Upper lobe of left lung (tissue), 6 donors: ENCODE measurements at regions not wholly inside any gene's neighbourhood (a gene's known extent, or its start where the extent isn't known, plus 50 kb on each side); places are given as distances from the start of the nearest gene placed in this dataset.

ENCODE experiments used
- ATAC-seq, 2 donors: fragments of 200-7000 bp; cut with Tn5 transposase; one replicate each; pipeline ENCODE4 v1.9.1; 2022; ENCODE audit warnings: mild to moderate bottlenecking in 2 of 2, moderate library complexity in 2 of 2; ENCODE audit not compliant: low FRiP score in 2 of 2
- DNase-seq, 2 donors: peaks; one replicate each; pipeline ENCODE4 v3.0.0-alpha.2; 2019 to 2020
- H3K27ac ChIP-seq, 4 donors: fragments of 200-600 bp; sonication (generic); one replicate each; pipeline ENCODE4 v1.5.1; 2016 to 2019
- H3K27me3 ChIP-seq, 4 donors: fragments of 200-600 bp; sonication (generic); one replicate each; pipeline ENCODE4 v1.5.1; 2017 to 2019
- H3K36me3 ChIP-seq, 4 donors: fragments of 200-600 bp; sonication (generic); one replicate each; pipeline ENCODE4 v1.5.1; 2016 to 2019
- H3K4me1 ChIP-seq, 4 donors: fragments of 200-600 bp; sonication (generic); one replicate each; pipeline ENCODE4 v1.5.1; 2018 to 2019
- H3K4me3 ChIP-seq, 4 donors: fragments of 200-600 bp; sonication (generic); one replicate each; pipeline ENCODE4 v1.5.1; 2017 to 2019; ENCODE audit warnings: mild to moderate bottlenecking in 2 of 4, moderate library complexity in 1 of 4
- H3K9me3 ChIP-seq, 4 donors: fragments of 200-600 bp; sonication (generic); one replicate each; pipeline ENCODE4 v1.5.1; 2018 to 2019
- CTCF ChIP-seq, 6 experiments: fragments of 450-650 bp in 4 of 6; fragments of 200-600 bp in 2 of 6; sonication (generic) in 2 of 6; IDR thresholded peaks; one replicate each; pipeline ENCODE4 v1.5.1; 2016 to 2019; ENCODE audit warnings: antibody characterized with exemption in 6 of 6
- EP300 ChIP-seq, 4 donors: sonication (generic); formaldehyde crosslinking; IDR thresholded peaks; one replicate each; pipeline ENCODE4 v1.5.1; 2017; ENCODE audit warnings: antibody characterized with exemption in 4 of 4, control low read depth in 2 of 4
- POLR2A ChIP-seq, 4 donors: fragments of 450-650 bp; IDR thresholded peaks; one replicate each; pipeline ENCODE4 v1.5.1; 2016 to 2017; ENCODE audit warnings: antibody characterized with exemption in 4 of 4, mild to moderate bottlenecking in 2 of 4
- POLR2AphosphoS5 ChIP-seq, 2 donors: sonication (generic); formaldehyde crosslinking; IDR thresholded peaks; one replicate each; pipeline ENCODE4 v1.5.1; 2017; ENCODE audit warnings: antibody characterized with exemption in 2 of 2
- WGBS, 2 donors: methylation state at CpG; one replicate each; pipeline ENCODE4 v1.1.5; 2017 to 2018; 5-methylcytosine and 5-hydroxymethylcytosine counted together
- donor health status: DM: no; HTN: no; CAD: no; lungs with moderate emphysema.
- donor health status: DM: no; HTN: yes; CAD: no; lungs with severe emphysema.

GRCh38 chr18:34647251-34647650, 62.8 kb upstream of the DTNA start:
- no peaks in the 10 kb centered on the region for H3K27me3 ChIP-seq
- ATAC-seq (no peak), DNase-seq (no peak)
- H3K4me3 ChIP-seq, result no peak overlapping the region
- WGBS, 2 donors, result 75 to 96% methylated on average over 4 of the region's 4 CpGs
- TF ChIP-seq POLR2AphosphoS5 (IDR thresholded peaks at IDR 0.05), result no peak
- TF ChIP-seq POLR2A (IDR thresholded peaks at IDR 0.05), result no peak
- H3K4me1 ChIP-seq, result peaks cover 0 to 6% (median 4%) of the 10 kb centered on the region in 4 donors
- H3K36me3 ChIP-seq, result no peaks in the 10 kb centered on the region
- H3K9me3 ChIP-seq, result no peaks in the 10 kb centered on the region
- no peak overlapping the region for H3K27ac ChIP-seq

GRCh38 chr18:34648269-34648985, 61.7 kb upstream of the DTNA start:
- DNase-seq (no peak), ATAC-seq (no peak)
- no peaks in the 10 kb centered on the region for H3K36me3 ChIP-seq
- 66 to 77% methylated on average over 3 of the region's 3 CpGs for WGBS, 2 donors
- no peak overlapping the region for H3K4me3 ChIP-seq
- H3K9me3 ChIP-seq, result no peaks in the 10 kb centered on the region
- peaks cover 0 to 6% (median 4%) of the 10 kb centered on the region in 4 donors for H3K4me1 ChIP-seq
- no peaks in the 10 kb centered on the region for H3K27me3 ChIP-seq
- no peak overlapping the region for H3K27ac ChIP-seq
- TF ChIP-seq CTCF (IDR thresholded peaks at IDR 0.05), result no peak
- no peak for TF ChIP-seq POLR2AphosphoS5 (IDR thresholded peaks at IDR 0.05)
- no peak for TF ChIP-seq EP300 (IDR thresholded peaks at IDR 0.05)
- TF ChIP-seq POLR2A (IDR thresholded peaks at IDR 0.05), result no peak

- no peaks in the 10 kb centered on the region for H3K36me3 ChIP-seq
- WGBS, 2 donors, result 9 to 13% methylated on average over 4 of the region's 4 CpGs
- no peak overlapping the region for H3K4me3 ChIP-seq
- peaks cover 0 to 6% (median 4%) of the 10 kb centered on the region in 4 donors for H3K4me1 ChIP-seq
- no peaks in the 10 kb centered on the region for H3K9me3 ChIP-seq
- DNase-seq, result no peak
- no peak for TF ChIP-seq POLR2AphosphoS5 (IDR thresholded peaks at IDR 0.05)
- no peak for TF ChIP-seq CTCF (IDR thresholded peaks at IDR 0.05)
- TF ChIP-seq EP300 (IDR thresholded peaks at IDR 0.05), result no peak
- TF ChIP-seq POLR2A (IDR thresholded peaks at IDR 0.05), result no peak
- H3K27ac ChIP-seq, result no peak overlapping the region
- no peaks in the 10 kb centered on the region for H3K27me3 ChIP-seq
- ATAC-seq, result no peak
Observed at GRCh38 chr18:34649080-34649479, 61.0 kb upstream of the DTNA start.

- H3K27ac ChIP-seq, result peak overlapping the region in 1 of 4 donors; percentile 24
Observed at GRCh38 chr18:34650121-34650545, 60.0 kb upstream of the DTNA start.

More at GRCh38 chr18:34650121-34650545, 60.0 kb upstream of the DTNA start:
- whole genome bisulfite sequencing, 2 donors, result 22 to 34% methylated on average over 5 of the region's 5 CpGs
- Histone ChIP-seq H3K27me3 (no peaks in the 10 kb centered on the region), H3K4me3 (no peak overlapping the region), H3K9me3 (no peaks in the 10 kb centered on the region), H3K36me3 (no peaks in the 10 kb centered on the region), H3K4me1 (peaks cover 0 to 6% (median 4%) of the 10 kb centered on the region in 4 donors)
- no peak for TF ChIP-seq POLR2A (IDR thresholded peaks at IDR 0.05)
- no peak for TF ChIP-seq POLR2AphosphoS5 (IDR thresholded peaks at IDR 0.05)
- TF ChIP-seq CTCF (IDR thresholded peaks at IDR 0.05), result no peak
- no peak for TF ChIP-seq EP300 (IDR thresholded peaks at IDR 0.05)
- no peak for DNase-seq
- no peak for ATAC-seq
